ENCODE measurements at regions not wholly inside any gene's neighbourhood (a gene's known extent, or its start where the extent isn't known, plus 50 kb on each side); places are given as distances from the start of the nearest gene placed in this dataset.

DNA sequence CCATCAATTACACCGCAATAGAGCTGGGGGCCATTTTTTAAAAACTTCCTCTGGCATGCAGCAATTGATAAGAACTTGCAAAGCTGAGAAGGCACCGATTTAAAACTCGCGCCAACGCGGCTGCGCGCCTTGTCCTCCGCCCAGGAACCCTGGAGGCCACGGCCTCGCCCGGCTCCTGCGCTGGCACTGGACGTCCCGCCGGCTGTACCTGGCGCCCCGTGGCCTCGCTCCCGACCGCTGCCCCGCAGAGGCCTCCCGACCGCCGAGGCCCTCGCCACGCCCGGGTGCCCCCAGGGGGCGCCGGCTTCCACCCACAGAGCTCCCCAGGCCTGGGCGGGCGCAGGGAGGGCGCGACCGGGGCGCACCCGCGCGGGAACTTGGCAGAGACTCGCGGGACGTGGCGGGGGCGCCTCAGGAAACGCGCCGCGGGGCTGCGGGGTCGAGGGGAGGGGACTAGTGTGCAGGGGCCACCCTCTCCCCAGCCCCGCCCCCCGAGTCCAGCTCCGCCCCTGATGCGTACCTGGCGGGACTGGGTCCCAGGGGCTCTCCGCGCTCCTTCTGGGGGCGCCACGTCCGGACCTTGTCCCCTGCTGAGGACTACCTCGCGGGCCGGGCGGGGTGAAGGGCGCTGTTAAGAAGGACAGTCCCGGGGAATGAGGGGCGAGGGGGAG is 65.7 kb downstream of the TNFAIP2 start:
- H3K27ac ChIP-seq (ENCODE audit: insufficient read depth, low read depth, low read length), result no peak overlapping the region
- ChIA-PET POLR2A (no interaction called here), CTCF (interaction anchor here (0.6 to 4.6 kb wide), 19 partner anchors 10 to 144 kb away, joined by 3 to 45 read pairs (median 3); no protein-coding TSS in a partner anchor)
- H3K4me3 ChIP-seq (replicated peaks in 1 of 3; ENCODE audit: insufficient read depth in 1 of 3, low read depth in 1 of 3, low read length in 3 of 3), result peak overlapping the region in 1 of 3 experiments; percentile 14
- H3K36me3 ChIP-seq (ENCODE audit: control insufficient read depth in 2 of 2, extremely low read depth in 1 of 2, insufficient read depth in 2 of 2, low read length in 2 of 2), result no peaks in the 10 kb centered on the region
- H3K4me1 ChIP-seq (ENCODE audit: control insufficient read depth, extremely low read depth, insufficient read depth, low read length), result no peaks in the 10 kb centered on the region
- no peaks in the 10 kb centered on the region for H3K79me2 ChIP-seq (ENCODE audit: control insufficient read depth, insufficient read depth, low read length)
- intact Hi-C loops (cut with micrococcal nuclease), result loop anchor here (1.0 kb wide), 1 partner anchor 103 kb away; no protein-coding TSS in a partner anchor
- no peaks in the 10 kb centered on the region for H3K9me1 ChIP-seq (replicated peaks; ENCODE audit: control insufficient read depth, extremely low read depth, insufficient read depth, low read length)
- H3K9me3 ChIP-seq (replicated peaks; ENCODE audit: control insufficient read depth, insufficient read depth, low read length), result no peaks in the 10 kb centered on the region
- H3K9ac ChIP-seq (replicated peaks; ENCODE audit: extremely low read depth, insufficient read depth, low read length), result no peak overlapping the region
- dilution Hi-C loops (cut with MboI; ENCODE audit: extremely low pct_ligation_motif_present, low sequenced_read_pairs), result no loop called here
- no TSS peak for BruUV-seq (replicated peaks)
- no peaks in the 10 kb centered on the region for H4K20me1 ChIP-seq (replicated peaks; ENCODE audit: control insufficient read depth, extremely low read depth, insufficient read depth, low read length)
- FAIRE-seq, result no peak
- H3K4me2 ChIP-seq (ENCODE audit: insufficient read depth, low read length), result peak overlapping the region; percentile 21
- peaks cover 19 to 22% of the 10 kb centered on the region in 2 experiments for H3K27me3 ChIP-seq (ENCODE audit: control insufficient read depth in 2 of 2, insufficient read depth in 2 of 2, low read length in 2 of 2)
- DNase-seq (ENCODE audit: low read depth, low spot score), result peak; percentile 23
- H2AFZ ChIP-seq (ENCODE audit: low read depth, low read length), result no peak overlapping the region
- TF ChIP-seq, protein P1, sequence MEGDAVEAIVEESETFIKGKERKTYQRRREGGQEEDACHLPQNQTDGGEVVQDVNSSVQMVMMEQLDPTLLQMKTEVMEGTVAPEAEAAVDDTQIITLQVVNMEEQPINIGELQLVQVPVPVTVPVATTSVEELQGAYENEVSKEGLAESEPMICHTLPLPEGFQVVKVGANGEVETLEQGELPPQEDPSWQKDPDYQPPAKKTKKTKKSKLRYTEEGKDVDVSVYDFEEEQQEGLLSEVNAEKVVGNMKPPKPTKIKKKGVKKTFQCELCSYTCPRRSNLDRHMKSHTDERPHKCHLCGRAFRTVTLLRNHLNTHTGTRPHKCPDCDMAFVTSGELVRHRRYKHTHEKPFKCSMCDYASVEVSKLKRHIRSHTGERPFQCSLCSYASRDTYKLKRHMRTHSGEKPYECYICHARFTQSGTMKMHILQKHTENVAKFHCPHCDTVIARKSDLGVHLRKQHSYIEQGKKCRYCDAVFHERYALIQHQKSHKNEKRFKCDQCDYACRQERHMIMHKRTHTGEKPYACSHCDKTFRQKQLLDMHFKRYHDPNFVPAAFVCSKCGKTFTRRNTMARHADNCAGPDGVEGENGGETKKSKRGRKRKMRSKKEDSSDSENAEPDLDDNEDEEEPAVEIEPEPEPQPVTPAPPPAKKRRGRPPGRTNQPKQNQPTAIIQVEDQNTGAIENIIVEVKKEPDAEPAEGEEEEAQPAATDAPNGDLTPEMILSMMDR (IDR thresholded peaks at IDR 0.05; ENCODE audit: extremely low read depth in 1 of 2, insufficient read depth in 1 of 2, low read depth in 1 of 2, low read length in 2 of 2), result peak; percentile 38 to 54
- TF ChIP-seq EZH2 (IDR thresholded peaks at IDR 0.05; ENCODE audit: borderline replicate concordance, low read depth, low read length, severe bottlenecking), result peak; percentile 7
- no peak for TF ChIP-seq FOS (IDR thresholded peaks at IDR 0.05; ENCODE audit: borderline replicate concordance, insufficient read depth, low read length)
- no peak for TF ChIP-seq POLR2AphosphoS5 (IDR thresholded peaks at IDR 0.05; ENCODE audit: insufficient read depth, low read depth, low read length)
- TF ChIP-seq MYC (IDR thresholded peaks at IDR 0.05; ENCODE audit: low read depth, low read length), result no peak
- no peak for TF ChIP-seq GATA2 (IDR thresholded peaks at IDR 0.05; ENCODE audit: insufficient read depth, insufficient read length, low read depth, low read length)
- TF ChIP-seq JUN (IDR thresholded peaks at IDR 0.05; ENCODE audit: borderline replicate concordance, insufficient read depth, insufficient read length, low read depth), result no peak
- TF ChIP-seq POLR2A (IDR thresholded peaks at IDR 0.05; ENCODE audit: low read depth, low read length), result no peak

Measured in endothelial cell of umbilical vein (primary cell).